AG20443 (cell line): ENCODE measurements at regions not wholly inside any gene's neighbourhood (a gene's known extent, or its start where the extent isn't known, plus 50 kb on each side); places are given as distances from the start of the nearest gene placed in this dataset.

Experiments used
- DNase-seq: peaks from one replicate; pipeline ENCODE4 v3.0.0; 2012; ENCODE audit warnings: low spot score, mixed read lengths

GRCh38 chr15:25563596-25563995 lies 124.8 kb upstream of the UBE3A start:
- DNase-seq, result no peak

GRCh38 chr15:25557926-25558325 lies 119.1 kb upstream of the UBE3A start:
- no peak for DNase-seq

- no peak for DNase-seq
These were observed 117.3 kb upstream of the UBE3A start for GRCh38 chr15:25556136-25556535.

GRCh38 chr15:25554640-25555039 lies 115.8 kb upstream of the UBE3A start:
- no peak for DNase-seq

- DNase-seq, result no peak
These were observed 109.8 kb upstream of the UBE3A start for GRCh38 chr15:25548600-25548999.

- DNase-seq, result no peak
These were observed 107.1 kb upstream of the UBE3A start for GRCh38 chr15:25545889-25546288.

- DNase-seq, result peak; percentile 35
These were observed 106.2 kb upstream of the UBE3A start for GRCh38 chr15:25545017-25545416.

- no peak for DNase-seq
These were observed 105.3 kb upstream of the UBE3A start for GRCh38 chr15:25544076-25544475.

GRCh38 chr15:25543196-25543595 lies 104.4 kb upstream of the UBE3A start:
- DNase-seq, result peak; percentile 82

GRCh38 chr15:25541228-25541627 lies 102.4 kb upstream of the UBE3A start:
- DNase-seq, result no peak

GRCh38 chr15:25536801-25537611 lies 98.2 kb upstream of the UBE3A start:
- no peak for DNase-seq

GRCh38 chr15:25535866-25536265 lies 97.0 kb upstream of the UBE3A start:
- DNase-seq, result no peak

GRCh38 chr15:25534293-25534692 lies 95.5 kb upstream of the UBE3A start:
- DNase-seq, result no peak

- DNase-seq, result no peak
These were observed 93.7 kb upstream of the UBE3A start for GRCh38 chr15:25532269-25533140.

- DNase-seq, result no peak
These were observed 91.0 kb upstream of the UBE3A start for GRCh38 chr15:25529774-25530173.

GRCh38 chr15:25527118-25527517 lies 88.3 kb upstream of the UBE3A start:
- DNase-seq, result no peak

- no peak for DNase-seq
These were observed 86.9 kb upstream of the UBE3A start for GRCh38 chr15:25525741-25526140.

GRCh38 chr15:25515633-25516032 lies 76.8 kb upstream of the UBE3A start:
- DNase-seq, result no peak

- DNase-seq, result no peak
These were observed 75.7 kb upstream of the UBE3A start for GRCh38 chr15:25514522-25514921.

GRCh38 chr15:25512957-25513356 lies 74.1 kb upstream of the UBE3A start:
- no peak for DNase-seq

GRCh38 chr15:25510146-25510545 lies 71.3 kb upstream of the UBE3A start:
- no peak for DNase-seq

GRCh38 chr15:25509703-25510102 lies 70.9 kb upstream of the UBE3A start:
- DNase-seq, result no peak

- DNase-seq, result peak; percentile 66
These were observed 69.7 kb upstream of the UBE3A start for GRCh38 chr15:25508369-25509002.
